ENCODE measurements at regions not wholly inside any gene's neighbourhood (a gene's known extent, or its start where the extent isn't known, plus 50 kb on each side); places are given as distances from the start of the nearest gene placed in this dataset.

- intact Hi-C loops (cut with micrococcal nuclease; ENCODE audit: unreplicated experiment): no loop called here
- H3K36me3 Mint-ChIP-seq (ENCODE audit: insufficient read depth, unreplicated experiment): no peaks in the 10 kb centered on the region
- H3K4me1 Mint-ChIP-seq (ENCODE audit: low read depth, unreplicated experiment): peaks cover 8% of the 10 kb centered on the region
- H3K27me3 Mint-ChIP-seq (ENCODE audit: unreplicated experiment): no peaks in the 10 kb centered on the region
- H3K4me3 Mint-ChIP-seq (ENCODE audit: low read depth, unreplicated experiment): no peak overlapping the region
- H3K27ac Mint-ChIP-seq (ENCODE audit: unreplicated experiment): no peak overlapping the region
- no peak for DNase-seq
- peaks cover 7% of the 10 kb centered on the region for H3K9me3 Mint-ChIP-seq (ENCODE audit: low read depth, unreplicated experiment)
- no TSS peak for BruUV-seq (replicated peaks)
- no peak for TF ChIP-seq CTCF (IDR thresholded peaks at IDR 0.05; ENCODE audit: unreplicated experiment)
- CTCF ChIA-PET: no interaction called here
These were observed 183.5 kb upstream of the AFDN start for GRCh38 chr6:167643223-167643622.

GRCh38 chr6:167643716-167644115, 183.0 kb upstream of the AFDN start:
- TF ChIP-seq CTCF (IDR thresholded peaks at IDR 0.05; ENCODE audit: unreplicated experiment): no peak
- CTCF ChIA-PET: no interaction called here
- H3K27ac Mint-ChIP-seq (ENCODE audit: unreplicated experiment): no peak overlapping the region
- H3K4me3 Mint-ChIP-seq (ENCODE audit: low read depth, unreplicated experiment): no peak overlapping the region
- peaks cover 8% of the 10 kb centered on the region for H3K4me1 Mint-ChIP-seq (ENCODE audit: low read depth, unreplicated experiment)
- no peaks in the 10 kb centered on the region for H3K36me3 Mint-ChIP-seq (ENCODE audit: insufficient read depth, unreplicated experiment)
- BruUV-seq (replicated peaks): no TSS peak
- intact Hi-C loops (cut with micrococcal nuclease; ENCODE audit: unreplicated experiment): no loop called here
- DNase-seq: no peak
- H3K9me3 Mint-ChIP-seq (ENCODE audit: low read depth, unreplicated experiment): peaks cover 7% of the 10 kb centered on the region
- H3K27me3 Mint-ChIP-seq (ENCODE audit: unreplicated experiment): no peaks in the 10 kb centered on the region

- intact Hi-C loops (cut with micrococcal nuclease; ENCODE audit: unreplicated experiment): no loop called here
- no peak overlapping the region for H3K27ac Mint-ChIP-seq (ENCODE audit: unreplicated experiment)
- H3K4me3 Mint-ChIP-seq (ENCODE audit: low read depth, unreplicated experiment): no peak overlapping the region
- CTCF ChIA-PET: no interaction called here
- no peaks in the 10 kb centered on the region for H3K27me3 Mint-ChIP-seq (ENCODE audit: unreplicated experiment)
- no peaks in the 10 kb centered on the region for H3K36me3 Mint-ChIP-seq (ENCODE audit: insufficient read depth, unreplicated experiment)
- TF ChIP-seq CTCF (IDR thresholded peaks at IDR 0.05; ENCODE audit: unreplicated experiment): no peak
- peaks cover 8% of the 10 kb centered on the region for H3K4me1 Mint-ChIP-seq (ENCODE audit: low read depth, unreplicated experiment)
- no TSS peak for BruUV-seq (replicated peaks)
- no peak for DNase-seq
- H3K9me3 Mint-ChIP-seq (ENCODE audit: low read depth, unreplicated experiment): peaks cover 7% of the 10 kb centered on the region
These were observed 182.1 kb upstream of the AFDN start for GRCh38 chr6:167644412-167645132.

GRCh38 chr6:167645368-167645767, 181.3 kb upstream of the AFDN start:
- no peak overlapping the region for H3K27ac Mint-ChIP-seq (ENCODE audit: unreplicated experiment)
- no peaks in the 10 kb centered on the region for H3K27me3 Mint-ChIP-seq (ENCODE audit: unreplicated experiment)
- CTCF ChIA-PET: no interaction called here
- no peak overlapping the region for H3K4me3 Mint-ChIP-seq (ENCODE audit: low read depth, unreplicated experiment)
- peaks cover 8% of the 10 kb centered on the region for H3K4me1 Mint-ChIP-seq (ENCODE audit: low read depth, unreplicated experiment)
- intact Hi-C loops (cut with micrococcal nuclease; ENCODE audit: unreplicated experiment): no loop called here
- no peak for DNase-seq
- H3K9me3 Mint-ChIP-seq (ENCODE audit: low read depth, unreplicated experiment): peaks cover 7% of the 10 kb centered on the region
- H3K36me3 Mint-ChIP-seq (ENCODE audit: insufficient read depth, unreplicated experiment): no peaks in the 10 kb centered on the region
- no peak for TF ChIP-seq CTCF (IDR thresholded peaks at IDR 0.05; ENCODE audit: unreplicated experiment)
- no TSS peak for BruUV-seq (replicated peaks)
